ENCODE measurements at regions not wholly inside any gene's neighbourhood (a gene's known extent, or its start where the extent isn't known, plus 50 kb on each side); places are given as distances from the start of the nearest gene placed in this dataset.

DNA sequence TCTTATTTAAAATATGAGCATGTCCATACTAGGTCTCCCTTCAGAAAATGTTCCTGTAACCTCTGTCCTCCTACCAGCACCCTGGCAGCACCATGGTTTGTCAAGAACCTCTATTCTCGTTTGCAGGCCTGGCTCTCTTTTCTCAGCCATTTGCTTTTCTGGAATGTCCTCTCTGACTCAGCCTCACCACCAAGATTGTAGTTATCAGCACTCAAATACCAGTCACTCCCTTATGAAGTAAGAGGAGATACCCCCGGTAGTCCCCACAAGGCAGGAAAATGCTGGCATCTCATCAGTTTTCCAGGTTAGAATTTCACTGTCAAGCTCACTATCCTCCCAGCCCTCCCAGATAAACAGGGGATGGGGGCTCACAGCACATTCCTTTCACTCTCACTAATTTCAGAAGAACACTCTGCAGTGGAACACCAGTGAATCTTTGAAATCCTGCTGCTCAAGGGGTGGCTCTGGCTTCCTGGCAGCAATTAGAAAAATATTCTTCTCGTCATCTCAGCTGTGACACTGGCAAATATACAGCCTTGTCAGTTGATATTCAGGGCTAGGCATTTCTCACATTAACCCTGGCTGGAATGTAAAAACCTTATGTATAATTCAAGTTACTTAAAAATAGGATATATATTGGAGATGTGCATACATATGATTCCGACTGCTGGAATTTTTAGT lies 129.2 kb downstream of the TBX18 start:
- TF ChIP-seq POLR2AphosphoS5 (IDR thresholded peaks at IDR 0.05; ENCODE audit: borderline replicate concordance, low read depth, low read length) (no peak), EZH2 (IDR thresholded peaks at IDR 0.05) (no peak)

Measured in SK-N-MC (cell line).